Upper lobe of left lung (tissue), 6 donors: ENCODE measurements at regions not wholly inside any gene's neighbourhood (a gene's known extent, or its start where the extent isn't known, plus 50 kb on each side); places are given as distances from the start of the nearest gene placed in this dataset.

ENCODE experiments used
- ATAC-seq, 2 donors: fragments of 200-7000 bp; cut with Tn5 transposase; one replicate each; pipeline ENCODE4 v1.9.1; 2022; ENCODE audit warnings: mild to moderate bottlenecking in 2 of 2, moderate library complexity in 2 of 2; ENCODE audit not compliant: low FRiP score in 2 of 2
- DNase-seq, 2 donors: peaks; one replicate each; pipeline ENCODE4 v3.0.0-alpha.2; 2019 to 2020
- H3K27ac ChIP-seq, 4 donors: fragments of 200-600 bp; sonication (generic); one replicate each; pipeline ENCODE4 v1.5.1; 2016 to 2019
- H3K27me3 ChIP-seq, 4 donors: fragments of 200-600 bp; sonication (generic); one replicate each; pipeline ENCODE4 v1.5.1; 2017 to 2019
- H3K36me3 ChIP-seq, 4 donors: fragments of 200-600 bp; sonication (generic); one replicate each; pipeline ENCODE4 v1.5.1; 2016 to 2019
- H3K4me1 ChIP-seq, 4 donors: fragments of 200-600 bp; sonication (generic); one replicate each; pipeline ENCODE4 v1.5.1; 2018 to 2019
- H3K4me3 ChIP-seq, 4 donors: fragments of 200-600 bp; sonication (generic); one replicate each; pipeline ENCODE4 v1.5.1; 2017 to 2019; ENCODE audit warnings: mild to moderate bottlenecking in 2 of 4, moderate library complexity in 1 of 4
- H3K9me3 ChIP-seq, 4 donors: fragments of 200-600 bp; sonication (generic); one replicate each; pipeline ENCODE4 v1.5.1; 2018 to 2019
- CTCF ChIP-seq, 6 experiments: fragments of 450-650 bp in 4 of 6; fragments of 200-600 bp in 2 of 6; sonication (generic) in 2 of 6; IDR thresholded peaks; one replicate each; pipeline ENCODE4 v1.5.1; 2016 to 2019; ENCODE audit warnings: antibody characterized with exemption in 6 of 6
- EP300 ChIP-seq, 4 donors: sonication (generic); formaldehyde crosslinking; IDR thresholded peaks; one replicate each; pipeline ENCODE4 v1.5.1; 2017; ENCODE audit warnings: antibody characterized with exemption in 4 of 4, control low read depth in 2 of 4
- POLR2A ChIP-seq, 4 donors: fragments of 450-650 bp; IDR thresholded peaks; one replicate each; pipeline ENCODE4 v1.5.1; 2016 to 2017; ENCODE audit warnings: antibody characterized with exemption in 4 of 4, mild to moderate bottlenecking in 2 of 4
- POLR2AphosphoS5 ChIP-seq, 2 donors: sonication (generic); formaldehyde crosslinking; IDR thresholded peaks; one replicate each; pipeline ENCODE4 v1.5.1; 2017; ENCODE audit warnings: antibody characterized with exemption in 2 of 2
- WGBS, 2 donors: methylation state at CpG; one replicate each; pipeline ENCODE4 v1.1.5; 2017 to 2018; 5-methylcytosine and 5-hydroxymethylcytosine counted together
- donor health status: DM: no; HTN: no; CAD: no; lungs with moderate emphysema.
- donor health status: DM: no; HTN: yes; CAD: no; lungs with severe emphysema.

DNA sequence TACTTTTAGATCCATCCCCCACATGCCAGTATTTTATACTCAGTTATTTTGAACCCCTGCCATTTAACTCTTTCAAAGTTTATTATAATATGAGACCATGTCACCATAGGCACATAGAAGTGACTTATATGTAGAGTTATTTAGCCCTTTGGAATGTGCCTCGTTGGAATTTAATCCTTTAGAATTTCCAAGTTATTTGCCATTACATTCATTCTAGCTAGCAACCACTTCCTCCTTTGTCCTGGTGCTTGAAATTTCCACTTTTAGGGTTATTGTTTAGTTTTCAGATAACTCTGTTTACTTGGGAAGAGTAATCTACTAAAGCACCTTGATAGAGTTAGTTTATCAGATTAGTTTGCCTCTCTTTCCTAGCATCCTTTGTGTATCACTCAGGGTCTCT lies 82.8 kb upstream of the TLE1 start:
- H3K27me3 ChIP-seq: no peaks in the 10 kb centered on the region
- ATAC-seq (no peak), DNase-seq (no peak)
- no peak overlapping the region for H3K27ac ChIP-seq
- H3K4me3 ChIP-seq: no peak overlapping the region
- H3K36me3 ChIP-seq: no peaks in the 10 kb centered on the region
- no peaks in the 10 kb centered on the region for H3K4me1 ChIP-seq
- H3K9me3 ChIP-seq: no peaks in the 10 kb centered on the region
- WGBS, 2 donors: 38 to 41% methylated on average over 1 of the region's 1 CpG
- TF ChIP-seq EP300 (IDR thresholded peaks at IDR 0.05): no peak
- no peak for TF ChIP-seq POLR2A (IDR thresholded peaks at IDR 0.05)
- TF ChIP-seq CTCF (IDR thresholded peaks at IDR 0.05): no peak
- no peak for TF ChIP-seq POLR2AphosphoS5 (IDR thresholded peaks at IDR 0.05)

- Histone ChIP-seq H3K4me1 (no peaks in the 10 kb centered on the region), H3K36me3 (no peaks in the 10 kb centered on the region), H3K27me3 (no peaks in the 10 kb centered on the region), H3K4me3 (no peak overlapping the region), H3K27ac (no peak overlapping the region), H3K9me3 (no peaks in the 10 kb centered on the region)
- DNase-seq (no peak), ATAC-seq (no peak)
- WGBS, 2 donors: 55 to 91% methylated on average over 1 of the region's 1 CpG
- TF ChIP-seq POLR2A (IDR thresholded peaks at IDR 0.05) (no peak), CTCF (IDR thresholded peaks at IDR 0.05) (no peak), EP300 (IDR thresholded peaks at IDR 0.05) (no peak), POLR2AphosphoS5 (IDR thresholded peaks at IDR 0.05) (no peak)
Observed at GRCh38 chr9:81776390-81776789, 87.0 kb upstream of the TLE1 start.

DNA sequence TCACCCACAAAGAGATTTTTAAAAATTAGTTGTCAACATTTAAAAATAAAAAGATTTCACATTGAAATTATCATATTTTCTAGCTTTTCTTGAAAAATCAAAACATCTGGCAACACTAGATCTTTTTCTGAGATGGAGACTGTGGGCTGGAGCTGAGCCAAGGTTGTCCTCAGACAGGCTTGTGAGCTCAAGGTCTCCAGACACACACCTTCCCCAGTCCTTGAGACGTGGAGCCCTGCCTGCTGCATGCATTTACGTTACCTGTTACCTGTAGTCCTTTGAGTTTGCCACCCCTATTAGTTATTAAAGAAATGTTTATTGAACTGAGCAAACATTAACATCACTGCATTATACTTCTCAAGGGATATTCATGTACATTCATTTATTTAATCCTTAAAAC lies 87.5 kb upstream of the TLE1 start:
- Histone ChIP-seq H3K4me3 (no peak overlapping the region), H3K27ac (no peak overlapping the region), H3K4me1 (no peaks in the 10 kb centered on the region), H3K27me3 (no peaks in the 10 kb centered on the region), H3K9me3 (no peaks in the 10 kb centered on the region), H3K36me3 (no peaks in the 10 kb centered on the region)
- ATAC-seq: no peak
- DNase-seq: no peak
- TF ChIP-seq EP300 (IDR thresholded peaks at IDR 0.05): no peak
- TF ChIP-seq CTCF (IDR thresholded peaks at IDR 0.05): no peak
- TF ChIP-seq POLR2AphosphoS5 (IDR thresholded peaks at IDR 0.05): no peak
- TF ChIP-seq POLR2A (IDR thresholded peaks at IDR 0.05): no peak
- WGBS, 2 donors: 77 to 89% methylated on average over 2 of the region's 2 CpGs

- DNase-seq (no peak), ATAC-seq (no peak)
- no peak overlapping the region for H3K4me3 ChIP-seq
- no peaks in the 10 kb centered on the region for H3K9me3 ChIP-seq
- WGBS, 2 donors: 61 to 63% methylated on average over 3 of the region's 3 CpGs
- H3K4me1 ChIP-seq: no peaks in the 10 kb centered on the region
- TF ChIP-seq EP300 (IDR thresholded peaks at IDR 0.05) (no peak), POLR2AphosphoS5 (IDR thresholded peaks at IDR 0.05) (no peak), CTCF (IDR thresholded peaks at IDR 0.05) (no peak), POLR2A (IDR thresholded peaks at IDR 0.05) (no peak)
- H3K27ac ChIP-seq: no peak overlapping the region
- H3K36me3 ChIP-seq: no peaks in the 10 kb centered on the region
- no peaks in the 10 kb centered on the region for H3K27me3 ChIP-seq
Observed at GRCh38 chr9:81777482-81777881, 88.1 kb upstream of the TLE1 start.

- Histone ChIP-seq H3K4me3 (no peak overlapping the region), H3K4me1 (no peaks in the 10 kb centered on the region), H3K9me3 (no peaks in the 10 kb centered on the region), H3K36me3 (no peaks in the 10 kb centered on the region), H3K27ac (no peak overlapping the region), H3K27me3 (no peaks in the 10 kb centered on the region)
- TF ChIP-seq EP300 (IDR thresholded peaks at IDR 0.05) (no peak), POLR2AphosphoS5 (IDR thresholded peaks at IDR 0.05) (no peak), POLR2A (IDR thresholded peaks at IDR 0.05) (no peak), CTCF (IDR thresholded peaks at IDR 0.05) (no peak)
- no peak for DNase-seq
- no peak for ATAC-seq
- WGBS, 2 donors: 79 to 86% methylated on average over 10 of the region's 10 CpGs
Observed at GRCh38 chr9:81782313-81782995, 93.1 kb upstream of the TLE1 start.
